NCI-H82 (cell line): ENCODE measurements at regions not wholly inside any gene's neighbourhood (a gene's known extent, or its start where the extent isn't known, plus 50 kb on each side); places are given as distances from the start of the nearest gene placed in this dataset.
"Not testable (repeated sequence)": the region's sequence is repeated elsewhere in the genome, so short reads cannot be mapped to it uniquely, and the experiment has no call there.

ENCODE experiments used
- DNase-seq: peaks from one replicate; lab custom pipeline; 2025; lab: John Stamatoyannopoulos, UW

GRCh38 chr12:127081058-127081457, 1185.9 kb upstream of the TMEM132C start:
- no peak for DNase-seq

- DNase-seq, result no peak
Measured at GRCh38 chr12:127083008-127083949, 1183.7 kb upstream of the TMEM132C start.

- peak; percentile 14 for DNase-seq
Measured at GRCh38 chr12:127101076-127101475, 1165.9 kb upstream of the TMEM132C start.

DNA sequence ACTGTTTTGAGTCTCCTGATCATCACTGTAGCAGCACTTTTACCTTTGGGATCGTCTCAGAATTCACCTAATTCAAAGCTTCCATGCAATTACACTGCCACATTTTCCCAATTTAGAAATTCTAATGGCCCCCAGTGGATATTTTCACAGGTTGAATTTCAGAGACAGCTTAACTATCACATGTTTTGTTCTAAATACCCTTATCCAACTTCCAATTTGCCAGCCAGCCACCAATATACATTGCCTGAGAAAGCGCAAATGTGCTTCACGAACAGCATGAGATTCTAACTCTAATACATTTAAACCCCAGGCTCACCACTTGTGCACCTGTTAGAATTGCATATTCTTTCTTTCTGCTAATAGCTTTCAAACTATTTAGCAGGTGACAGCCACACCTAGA, 1160.9 kb upstream of the TMEM132C start:
- DNase-seq, result no peak

- no peak for DNase-seq
Measured at GRCh38 chr12:127106697-127107096, 1160.3 kb upstream of the TMEM132C start.

GRCh38 chr12:127107744-127108143, 1159.2 kb upstream of the TMEM132C start:
- no peak for DNase-seq

GRCh38 chr12:127108360-127109215, 1158.4 kb upstream of the TMEM132C start:
- peak; percentile 87 for DNase-seq

GRCh38 chr12:127113945-127114344, 1153.0 kb upstream of the TMEM132C start:
- no peak for DNase-seq

GRCh38 chr12:127115468-127116035, 1151.4 kb upstream of the TMEM132C start:
- DNase-seq, result no peak

- no peak for DNase-seq
Measured at GRCh38 chr12:127118251-127118650, 1148.7 kb upstream of the TMEM132C start.

- DNase-seq, result no peak
Measured at GRCh38 chr12:127119600-127120140, 1147.3 kb upstream of the TMEM132C start.

- DNase-seq, result no peak
Measured at GRCh38 chr12:127120851-127121250, 1146.1 kb upstream of the TMEM132C start.

GRCh38 chr12:127121494-127122084, 1145.4 kb upstream of the TMEM132C start:
- no peak for DNase-seq

GRCh38 chr12:127125607-127126259, 1141.2 kb upstream of the TMEM132C start:
- DNase-seq, result no peak

DNA sequence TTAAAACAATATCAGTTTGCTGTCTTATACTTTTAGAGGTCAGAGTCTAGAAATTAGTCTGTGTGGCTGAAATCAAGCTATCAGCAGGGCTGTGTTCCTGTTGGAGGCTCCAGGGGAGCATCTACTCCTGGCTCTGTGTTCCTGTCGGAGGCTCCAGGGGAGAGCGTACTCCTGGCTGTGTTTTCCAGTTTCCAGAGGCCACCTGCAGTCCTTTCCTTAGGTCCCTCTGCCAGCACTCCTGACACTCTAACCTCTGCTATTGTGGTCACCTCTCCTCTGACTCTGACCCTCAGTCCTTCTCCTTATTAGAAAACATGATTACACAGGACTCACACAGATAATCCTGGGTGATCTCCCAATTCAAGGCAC, 1140.7 kb upstream of the TMEM132C start:
- no peak for DNase-seq

GRCh38 chr12:127127897-127128296, 1139.1 kb upstream of the TMEM132C start:
- no peak for DNase-seq

GRCh38 chr12:127130506-127131124, 1136.4 kb upstream of the TMEM132C start:
- DNase-seq, result no peak

DNA sequence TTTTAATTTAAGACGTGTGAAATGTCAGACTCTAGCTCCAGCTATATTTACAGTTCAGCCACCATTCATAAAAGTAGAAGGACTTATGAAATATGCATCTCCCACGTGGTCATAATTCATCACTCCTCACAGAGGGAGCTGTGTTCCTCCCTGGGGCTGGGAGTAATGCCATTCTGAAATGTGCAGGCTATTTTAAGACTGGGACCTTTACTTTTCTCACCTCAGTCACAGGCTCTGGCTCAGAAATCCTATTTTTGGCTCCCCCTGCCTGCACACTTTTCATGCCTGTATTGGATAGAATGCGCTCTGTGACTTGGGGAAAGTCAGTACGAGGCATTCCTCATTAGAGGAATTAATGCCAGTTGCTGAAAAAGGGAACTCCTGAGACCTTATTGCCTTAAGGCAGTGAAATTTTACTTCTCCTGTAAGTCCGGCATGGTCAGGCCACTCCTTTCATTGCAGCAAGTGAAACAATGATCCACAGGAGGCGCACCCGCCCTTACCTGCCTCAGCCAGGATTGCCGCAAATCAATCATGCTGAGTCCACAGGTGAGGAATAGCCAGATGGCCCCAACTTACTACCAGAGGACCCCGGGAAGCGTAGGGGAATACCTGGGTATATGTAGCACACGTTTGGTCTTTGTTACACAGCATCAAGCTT, 1133.2 kb upstream of the TMEM132C start:
- DNase-seq, result no peak

DNA sequence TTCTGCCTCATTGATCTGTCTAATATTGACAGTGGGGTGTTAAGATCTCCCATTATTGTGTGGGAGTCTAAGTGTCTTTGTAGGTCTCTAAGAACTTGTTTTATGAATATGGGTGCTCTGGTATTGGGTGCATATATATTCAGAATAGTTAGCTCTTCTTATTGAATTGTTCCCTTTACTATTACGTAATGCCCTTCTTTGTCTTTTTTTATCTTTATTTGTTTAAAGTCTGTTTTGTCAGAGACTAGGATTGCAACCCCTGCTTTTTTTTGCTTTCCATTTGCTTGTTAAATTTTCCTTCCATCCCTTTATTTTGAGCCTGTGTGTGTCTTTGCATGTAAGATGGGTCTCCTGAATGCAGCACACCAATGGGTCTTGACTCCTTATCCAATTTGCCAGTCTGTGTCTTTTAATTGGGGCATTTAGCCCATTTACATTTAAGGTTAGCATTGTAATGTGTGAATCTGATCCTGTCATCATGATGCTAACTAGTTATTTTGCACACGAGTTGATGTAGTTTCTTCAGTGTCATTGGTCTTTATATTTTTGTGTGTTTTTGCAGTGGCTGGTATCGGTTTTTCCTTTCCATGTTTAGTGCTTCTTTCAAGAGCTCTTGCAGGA, 1126.0 kb upstream of the TMEM132C start:
- not testable (repeated sequence) for DNase-seq

GRCh38 chr12:127143020-127143419, 1124.0 kb upstream of the TMEM132C start:
- DNase-seq, result peak; percentile 99
